ENCODE measurements at regions not wholly inside any gene's neighbourhood (a gene's known extent, or its start where the extent isn't known, plus 50 kb on each side); places are given as distances from the start of the nearest gene placed in this dataset.

- DNase-seq = no peak
- TF ChIP-seq CTCF (IDR thresholded peaks at IDR 0.05) = no peak
- Histone ChIP-seq H3K27ac (no peak overlapping the region), H3K4me3 (no peak overlapping the region), H3K27me3 (no peaks in the 10 kb centered on the region), H3K36me3 (no peaks in the 10 kb centered on the region), H3K4me1 (no peaks in the 10 kb centered on the region), H3K9me3 (no peaks in the 10 kb centered on the region)
- intact Hi-C loops (cut with DNase I) = no loop called here
- no peak for ATAC-seq
These were observed 200.5 kb downstream of the HERPUD2 start for GRCh38 chr7:35494407-35494806.

DNA sequence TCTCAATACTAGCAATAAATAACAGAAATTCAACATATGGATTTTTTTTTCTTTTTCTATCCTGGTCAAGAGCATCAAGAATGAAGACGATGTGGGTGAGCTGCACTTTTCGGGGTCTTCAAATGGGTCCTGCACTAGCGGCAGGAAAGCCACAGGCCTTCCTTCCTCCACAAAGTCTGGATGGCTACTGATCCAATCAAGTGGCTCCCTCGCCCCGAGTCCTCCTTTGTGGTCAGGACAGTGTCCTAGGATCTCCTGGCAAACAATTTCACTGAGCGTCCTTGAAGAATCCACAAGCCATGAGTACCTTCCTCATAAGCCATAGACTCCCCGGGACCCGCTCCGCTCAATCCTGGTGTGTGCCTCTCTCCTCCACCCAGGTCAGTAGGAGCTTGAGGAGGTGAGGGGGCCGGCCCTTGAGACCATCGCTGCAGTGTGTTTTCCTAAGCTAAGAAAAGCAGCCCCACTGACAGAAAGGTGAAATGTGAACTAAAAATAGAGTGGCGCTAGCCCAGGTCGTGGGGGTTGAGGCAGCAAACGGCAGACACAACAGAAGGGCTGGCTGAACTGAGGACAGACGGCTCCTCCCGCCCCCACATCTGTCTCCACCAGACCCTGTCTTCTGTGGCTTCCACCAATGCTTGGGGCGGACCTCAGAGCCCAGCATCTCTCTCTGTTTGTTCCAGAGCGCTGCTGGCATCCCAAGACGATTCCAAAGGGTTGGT lies 202.3 kb downstream of the HERPUD2 start:
- no peak overlapping the region for H3K4me3 ChIP-seq
- no peaks in the 10 kb centered on the region for H3K9me3 ChIP-seq
- no peaks in the 10 kb centered on the region for H3K36me3 ChIP-seq
- H3K27ac ChIP-seq = no peak overlapping the region
- H3K4me1 ChIP-seq = no peaks in the 10 kb centered on the region
- DNase-seq = no peak
- H3K27me3 ChIP-seq = no peaks in the 10 kb centered on the region
- TF ChIP-seq CTCF (IDR thresholded peaks at IDR 0.05) = no peak
- ATAC-seq = no peak
- intact Hi-C loops (cut with DNase I) = no loop called here

- no peaks in the 10 kb centered on the region for H3K27me3 ChIP-seq
- no peaks in the 10 kb centered on the region for H3K36me3 ChIP-seq
- intact Hi-C loops (cut with DNase I) = no loop called here
- TF ChIP-seq CTCF (IDR thresholded peaks at IDR 0.05) = no peak
- no peak for ATAC-seq
- H3K4me1 ChIP-seq = no peaks in the 10 kb centered on the region
- no peak for DNase-seq
- H3K9me3 ChIP-seq = no peaks in the 10 kb centered on the region
- H3K27ac ChIP-seq = no peak overlapping the region
- no peak overlapping the region for H3K4me3 ChIP-seq
These were observed 203.7 kb downstream of the HERPUD2 start for GRCh38 chr7:35491233-35491632.

- H3K27ac ChIP-seq = no peak overlapping the region
- no peaks in the 10 kb centered on the region for H3K4me1 ChIP-seq
- intact Hi-C loops (cut with DNase I) = no loop called here
- no peaks in the 10 kb centered on the region for H3K9me3 ChIP-seq
- ATAC-seq (no peak), DNase-seq (no peak)
- no peak for TF ChIP-seq CTCF (IDR thresholded peaks at IDR 0.05)
- no peaks in the 10 kb centered on the region for H3K36me3 ChIP-seq
- no peak overlapping the region for H3K4me3 ChIP-seq
- no peaks in the 10 kb centered on the region for H3K27me3 ChIP-seq
These were observed 207.1 kb downstream of the HERPUD2 start for GRCh38 chr7:35487841-35488240.

DNA sequence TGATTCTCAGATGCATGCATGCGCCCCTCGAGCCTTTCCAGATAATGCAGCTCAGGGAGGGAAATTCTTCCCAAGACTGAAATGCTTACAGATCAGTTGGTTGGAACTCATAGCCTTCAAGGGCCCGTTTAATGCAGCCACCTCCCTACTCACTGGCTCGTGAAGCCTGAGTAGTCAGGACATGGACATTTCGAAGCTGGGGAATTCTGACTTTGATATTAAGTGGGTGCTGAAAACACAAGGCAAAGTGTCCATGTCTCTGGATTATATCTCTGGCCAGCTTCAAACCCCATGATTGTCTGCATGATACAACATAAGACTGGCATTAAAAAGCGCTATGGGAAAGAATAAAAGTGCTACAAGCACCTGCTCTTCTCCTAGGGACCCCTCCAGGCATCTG lies 207.5 kb downstream of the HERPUD2 start:
- no peak for TF ChIP-seq CTCF (IDR thresholded peaks at IDR 0.05)
- no peaks in the 10 kb centered on the region for H3K36me3 ChIP-seq
- no peak overlapping the region for H3K27ac ChIP-seq
- H3K9me3 ChIP-seq = no peaks in the 10 kb centered on the region
- DNase-seq (no peak), ATAC-seq (no peak)
- intact Hi-C loops (cut with DNase I) = no loop called here
- no peaks in the 10 kb centered on the region for H3K4me1 ChIP-seq
- H3K4me3 ChIP-seq = no peak overlapping the region
- H3K27me3 ChIP-seq = no peaks in the 10 kb centered on the region
